Activated naive CD4-positive, alpha-beta T cell treated with anti-CD3 and anti-CD28 coated beads, Interleukin-2, amount 10 ng/mL, durations not matched to agents 7 days and 5 days (primary cell): ENCODE measurements at regions not wholly inside any gene's neighbourhood (a gene's known extent, or its start where the extent isn't known, plus 50 kb on each side); places are given as distances from the start of the nearest gene placed in this dataset.

Experiments used
- CTCF ChIA-PET: fragments of 350-600 bp; sonication (Branson Sonifier 250); formaldehyde crosslinking; loops from one replicate; lab custom pipeline; 2021; ENCODE audit warnings: antibody characterized with exemption; lab: Charles Lee
- DNase-seq: peaks from one replicate; pipeline ENCODE4 v3.0.0-alpha.2; 2020
- H3K27ac Mint-ChIP-seq: one replicate; pipeline ENCODE4 v1.8.0; 2021; ENCODE audit warnings: mild to moderate bottlenecking, moderate library complexity, mixed read lengths
- H3K27me3 Mint-ChIP-seq: one replicate; pipeline ENCODE4 v1.8.0; 2021; ENCODE audit warnings: mild to moderate bottlenecking, mixed read lengths
- H3K36me3 Mint-ChIP-seq: one replicate; pipeline ENCODE4 v1.8.0; 2021; ENCODE audit warnings: mixed read lengths
- H3K4me1 Mint-ChIP-seq: one replicate; pipeline ENCODE4 v1.8.0; 2021; ENCODE audit warnings: mixed read lengths
- H3K4me3 Mint-ChIP-seq: one replicate; pipeline ENCODE4 v1.8.0; 2021; ENCODE audit warnings: mild to moderate bottlenecking, moderate library complexity, mixed read lengths
- H3K9me3 Mint-ChIP-seq: one replicate; pipeline ENCODE4 v1.8.0; 2021; ENCODE audit warnings: mixed read lengths

DNA sequence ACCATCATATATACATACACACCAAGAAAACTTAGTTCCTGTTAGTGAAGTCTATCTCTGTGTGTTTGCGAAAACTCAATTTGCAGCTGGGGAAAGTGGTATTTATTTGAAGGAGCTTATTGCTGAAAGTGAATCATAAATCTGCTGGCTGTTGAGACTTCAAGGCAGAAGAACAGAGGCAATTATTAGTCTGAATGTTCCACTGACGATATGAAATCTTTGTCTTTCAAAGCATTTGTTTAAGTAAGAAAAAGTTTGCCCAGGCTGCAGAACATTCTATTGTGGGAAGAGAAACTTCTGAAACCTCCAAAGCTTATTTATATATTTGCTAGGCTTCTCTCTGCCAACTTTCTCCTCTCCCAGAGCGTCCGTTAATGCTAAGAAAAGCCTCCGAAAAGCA is 255.7 kb upstream of the TMPO start:
- H3K9me3 Mint-ChIP-seq, result no peaks in the 10 kb centered on the region
- no peaks in the 10 kb centered on the region for H3K4me1 Mint-ChIP-seq
- H3K27me3 Mint-ChIP-seq, result no peaks in the 10 kb centered on the region
- H3K4me3 Mint-ChIP-seq, result no peak overlapping the region
- DNase-seq, result no peak
- H3K27ac Mint-ChIP-seq, result no peak overlapping the region
- CTCF ChIA-PET, result no interaction called here
- no peaks in the 10 kb centered on the region for H3K36me3 Mint-ChIP-seq

- H3K27me3 Mint-ChIP-seq, result no peaks in the 10 kb centered on the region
- H3K9me3 Mint-ChIP-seq, result no peaks in the 10 kb centered on the region
- no peak overlapping the region for H3K27ac Mint-ChIP-seq
- CTCF ChIA-PET, result no interaction called here
- H3K4me1 Mint-ChIP-seq, result no peaks in the 10 kb centered on the region
- no peak overlapping the region for H3K4me3 Mint-ChIP-seq
- DNase-seq, result no peak
- no peaks in the 10 kb centered on the region for H3K36me3 Mint-ChIP-seq
Observed at GRCh38 chr12:98260276-98260675, 255.1 kb upstream of the TMPO start.

DNA sequence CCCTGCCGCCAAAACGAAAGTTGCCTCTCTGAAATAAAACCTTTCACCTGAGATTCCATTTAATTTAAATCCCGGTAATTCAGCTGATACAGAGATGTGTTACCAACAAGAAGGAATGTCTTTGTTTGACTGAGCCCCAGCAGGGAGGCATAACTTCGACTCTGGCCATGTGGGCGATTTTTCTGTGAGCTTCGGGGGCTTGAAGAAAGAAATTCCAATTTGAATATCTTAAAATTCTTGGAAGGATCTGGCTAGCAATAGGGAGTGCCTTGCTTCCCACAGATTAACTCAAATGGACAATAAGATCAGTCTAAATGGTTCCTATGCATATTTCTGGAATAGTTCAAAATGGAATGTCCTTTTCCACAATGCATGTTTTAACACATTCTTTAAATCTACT is 252.5 kb upstream of the TMPO start:
- Mint-ChIP-seq H3K27me3 (no peaks in the 10 kb centered on the region), H3K9me3 (no peaks in the 10 kb centered on the region), H3K27ac (no peak overlapping the region), H3K4me1 (no peaks in the 10 kb centered on the region), H3K36me3 (no peaks in the 10 kb centered on the region), H3K4me3 (no peak overlapping the region)
- no peak for DNase-seq
- CTCF ChIA-PET, result no interaction called here

- no peak overlapping the region for H3K27ac Mint-ChIP-seq
- CTCF ChIA-PET, result no interaction called here
- no peaks in the 10 kb centered on the region for H3K9me3 Mint-ChIP-seq
- H3K4me1 Mint-ChIP-seq, result no peaks in the 10 kb centered on the region
- H3K27me3 Mint-ChIP-seq, result no peaks in the 10 kb centered on the region
- H3K36me3 Mint-ChIP-seq, result no peaks in the 10 kb centered on the region
- no peak overlapping the region for H3K4me3 Mint-ChIP-seq
- no peak for DNase-seq
Observed at GRCh38 chr12:98274430-98275130, 240.8 kb upstream of the TMPO start.

- H3K27ac Mint-ChIP-seq, result no peak overlapping the region
- CTCF ChIA-PET, result no interaction called here
Observed at GRCh38 chr12:98275131-98275475, 240.3 kb upstream of the TMPO start.

DNA sequence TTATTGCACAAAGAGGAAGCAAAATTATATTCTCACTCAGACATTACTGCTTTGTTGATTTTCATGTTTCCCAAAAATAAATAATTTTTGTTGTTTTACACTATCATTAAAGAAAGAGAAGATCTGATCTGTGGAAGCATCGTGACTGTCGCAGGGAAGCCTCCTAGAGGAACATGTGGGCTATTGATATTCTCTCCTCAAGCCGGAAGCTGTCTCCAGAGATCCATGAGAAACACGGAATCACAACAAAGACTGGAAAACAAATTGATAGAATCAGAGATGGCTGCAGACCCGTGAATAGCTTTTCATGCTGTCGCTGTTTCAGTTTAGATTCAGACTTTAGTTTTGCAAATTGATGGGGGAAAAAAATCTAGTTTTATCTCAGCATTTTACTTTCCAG is 235.2 kb upstream of the TMPO start:
- no peak overlapping the region for H3K27ac Mint-ChIP-seq
- no peaks in the 10 kb centered on the region for H3K9me3 Mint-ChIP-seq
- DNase-seq, result no peak
- H3K4me1 Mint-ChIP-seq, result no peaks in the 10 kb centered on the region
- H3K4me3 Mint-ChIP-seq, result no peak overlapping the region
- no peaks in the 10 kb centered on the region for H3K36me3 Mint-ChIP-seq
- H3K27me3 Mint-ChIP-seq, result no peaks in the 10 kb centered on the region
- CTCF ChIA-PET, result interaction anchor here (0.6 kb wide), 1 partner anchor 55 kb away, joined by 3 read pairs; no protein-coding TSS in a partner anchor

More at GRCh38 chr12:98275131-98275475, 240.3 kb upstream of the TMPO start:
- H3K9me3 Mint-ChIP-seq, result no peaks in the 10 kb centered on the region
- no peaks in the 10 kb centered on the region for H3K27me3 Mint-ChIP-seq
- H3K4me1 Mint-ChIP-seq, result no peaks in the 10 kb centered on the region
- no peaks in the 10 kb centered on the region for H3K36me3 Mint-ChIP-seq
- no peak overlapping the region for H3K4me3 Mint-ChIP-seq
- no peak for DNase-seq

GRCh38 chr12:98280621-98281020 is 234.8 kb upstream of the TMPO start:
- H3K4me3 Mint-ChIP-seq, result no peak overlapping the region
- no peak for DNase-seq
- no peaks in the 10 kb centered on the region for H3K4me1 Mint-ChIP-seq
- CTCF ChIA-PET, result interaction anchor here (0.6 kb wide), 1 partner anchor 56 kb away, joined by 3 read pairs; no protein-coding TSS in a partner anchor
- H3K27me3 Mint-ChIP-seq, result no peaks in the 10 kb centered on the region
- no peaks in the 10 kb centered on the region for H3K36me3 Mint-ChIP-seq
- no peak overlapping the region for H3K27ac Mint-ChIP-seq
- H3K9me3 Mint-ChIP-seq, result no peaks in the 10 kb centered on the region

GRCh38 chr12:98291828-98292227 is 223.6 kb upstream of the TMPO start:
- H3K4me3 Mint-ChIP-seq, result no peak overlapping the region
- no peak overlapping the region for H3K27ac Mint-ChIP-seq
- no peak for DNase-seq
- H3K36me3 Mint-ChIP-seq, result no peaks in the 10 kb centered on the region
- no peaks in the 10 kb centered on the region for H3K4me1 Mint-ChIP-seq
- H3K9me3 Mint-ChIP-seq, result no peaks in the 10 kb centered on the region
- CTCF ChIA-PET, result no interaction called here
- H3K27me3 Mint-ChIP-seq, result peaks cover 13% of the 10 kb centered on the region

DNA sequence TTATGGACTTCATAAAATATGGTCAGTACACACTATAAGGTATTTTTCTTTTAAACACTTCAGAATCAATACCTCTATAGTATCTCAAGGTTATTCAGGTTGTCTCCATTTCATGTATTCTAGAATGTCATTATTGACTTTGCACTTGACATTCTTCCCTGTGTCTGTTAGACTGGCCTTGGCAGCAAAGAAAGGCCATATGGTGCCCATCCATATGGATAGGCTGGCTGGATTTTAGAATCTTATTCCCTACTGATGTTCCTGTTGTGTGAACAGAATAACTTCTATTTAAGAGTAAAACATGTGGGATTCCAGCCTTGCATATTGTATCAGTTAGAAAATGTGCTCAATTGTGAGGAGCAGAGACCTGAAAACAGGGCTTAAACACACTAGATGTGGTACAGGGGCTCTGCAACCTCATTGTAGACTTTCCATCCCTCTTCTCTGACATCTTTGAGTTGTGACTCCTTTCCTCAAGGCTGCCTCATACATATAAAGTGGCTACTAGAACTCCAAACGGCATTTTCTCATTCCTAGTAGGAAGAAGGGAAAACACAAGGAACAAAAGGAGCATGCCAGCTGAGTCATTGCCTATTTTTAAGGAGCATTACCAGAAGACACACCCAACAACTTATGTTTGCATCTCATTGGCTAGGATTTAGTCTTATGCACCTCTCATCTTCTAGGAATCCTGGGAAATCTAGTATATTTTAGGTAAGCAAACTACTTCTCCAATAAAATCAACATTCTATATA is 221.2 kb upstream of the TMPO start:
- H3K4me3 Mint-ChIP-seq, result no peak overlapping the region
- peaks cover 13% of the 10 kb centered on the region for H3K27me3 Mint-ChIP-seq
- DNase-seq, result no peak
- no peaks in the 10 kb centered on the region for H3K36me3 Mint-ChIP-seq
- H3K27ac Mint-ChIP-seq, result no peak overlapping the region
- H3K9me3 Mint-ChIP-seq, result no peaks in the 10 kb centered on the region
- CTCF ChIA-PET, result no interaction called here
- H3K4me1 Mint-ChIP-seq, result no peaks in the 10 kb centered on the region

- Mint-ChIP-seq H3K27ac (no peak overlapping the region), H3K4me3 (no peak overlapping the region), H3K9me3 (no peaks in the 10 kb centered on the region), H3K27me3 (peaks cover 13% of the 10 kb centered on the region), H3K36me3 (no peaks in the 10 kb centered on the region), H3K4me1 (no peaks in the 10 kb centered on the region)
- CTCF ChIA-PET, result no interaction called here
- no peak for DNase-seq
Observed at GRCh38 chr12:98295681-98296080, 219.7 kb upstream of the TMPO start.

DNA sequence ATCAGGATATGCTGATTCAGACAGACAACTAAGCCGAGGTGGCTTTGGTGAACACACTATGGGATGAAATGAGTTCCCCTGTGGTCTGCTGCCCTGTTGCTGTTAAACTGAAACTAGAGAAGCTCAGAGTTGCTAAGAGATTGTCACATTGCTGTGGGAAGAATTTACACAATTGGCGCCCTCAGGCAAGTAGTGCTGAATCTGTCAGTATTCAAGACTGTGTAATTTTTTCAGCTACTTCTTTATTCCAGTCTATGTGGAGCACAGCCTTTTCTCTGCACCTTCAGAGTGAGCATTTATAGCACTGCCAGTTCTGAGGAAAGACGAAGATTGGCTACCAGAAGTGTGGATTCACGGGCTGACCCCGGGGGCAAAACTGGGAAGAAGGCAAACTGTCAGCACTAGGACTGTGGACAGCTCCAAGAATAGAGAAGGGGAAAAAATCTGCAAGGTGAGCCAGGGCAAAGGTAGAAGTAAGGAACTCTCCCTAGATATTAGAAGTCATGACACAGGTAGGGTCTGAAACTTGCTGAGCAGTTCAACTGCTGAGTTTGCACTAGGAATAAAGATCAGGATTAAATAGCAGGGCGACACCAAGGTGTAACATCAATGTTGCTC is 218.8 kb upstream of the TMPO start:
- H3K4me1 Mint-ChIP-seq, result no peaks in the 10 kb centered on the region
- no peak for DNase-seq
- CTCF ChIA-PET, result no interaction called here
- H3K27me3 Mint-ChIP-seq, result peaks cover 13% of the 10 kb centered on the region
- no peak overlapping the region for H3K27ac Mint-ChIP-seq
- H3K9me3 Mint-ChIP-seq, result no peaks in the 10 kb centered on the region
- H3K36me3 Mint-ChIP-seq, result no peaks in the 10 kb centered on the region
- H3K4me3 Mint-ChIP-seq, result no peak overlapping the region

- no peaks in the 10 kb centered on the region for H3K9me3 Mint-ChIP-seq
- peaks cover 4% of the 10 kb centered on the region for H3K27me3 Mint-ChIP-seq
- H3K4me1 Mint-ChIP-seq, result no peaks in the 10 kb centered on the region
- no peaks in the 10 kb centered on the region for H3K36me3 Mint-ChIP-seq
- no peak overlapping the region for H3K27ac Mint-ChIP-seq
- no peak for DNase-seq
- H3K4me3 Mint-ChIP-seq, result no peak overlapping the region
- CTCF ChIA-PET, result no interaction called here
Observed at GRCh38 chr12:98297538-98297937, 217.9 kb upstream of the TMPO start.

- CTCF ChIA-PET, result interaction anchor here (1.2 kb wide), 1 partner anchor 89 kb away, joined by 3 read pairs; no protein-coding TSS in a partner anchor
- H3K27me3 Mint-ChIP-seq, result no peaks in the 10 kb centered on the region
- H3K4me3 Mint-ChIP-seq, result no peak overlapping the region
- H3K9me3 Mint-ChIP-seq, result no peaks in the 10 kb centered on the region
- no peaks in the 10 kb centered on the region for H3K36me3 Mint-ChIP-seq
- H3K27ac Mint-ChIP-seq, result no peak overlapping the region
- no peaks in the 10 kb centered on the region for H3K4me1 Mint-ChIP-seq
- no peak for DNase-seq
Observed at GRCh38 chr12:98308141-98308540, 207.2 kb upstream of the TMPO start.

DNA sequence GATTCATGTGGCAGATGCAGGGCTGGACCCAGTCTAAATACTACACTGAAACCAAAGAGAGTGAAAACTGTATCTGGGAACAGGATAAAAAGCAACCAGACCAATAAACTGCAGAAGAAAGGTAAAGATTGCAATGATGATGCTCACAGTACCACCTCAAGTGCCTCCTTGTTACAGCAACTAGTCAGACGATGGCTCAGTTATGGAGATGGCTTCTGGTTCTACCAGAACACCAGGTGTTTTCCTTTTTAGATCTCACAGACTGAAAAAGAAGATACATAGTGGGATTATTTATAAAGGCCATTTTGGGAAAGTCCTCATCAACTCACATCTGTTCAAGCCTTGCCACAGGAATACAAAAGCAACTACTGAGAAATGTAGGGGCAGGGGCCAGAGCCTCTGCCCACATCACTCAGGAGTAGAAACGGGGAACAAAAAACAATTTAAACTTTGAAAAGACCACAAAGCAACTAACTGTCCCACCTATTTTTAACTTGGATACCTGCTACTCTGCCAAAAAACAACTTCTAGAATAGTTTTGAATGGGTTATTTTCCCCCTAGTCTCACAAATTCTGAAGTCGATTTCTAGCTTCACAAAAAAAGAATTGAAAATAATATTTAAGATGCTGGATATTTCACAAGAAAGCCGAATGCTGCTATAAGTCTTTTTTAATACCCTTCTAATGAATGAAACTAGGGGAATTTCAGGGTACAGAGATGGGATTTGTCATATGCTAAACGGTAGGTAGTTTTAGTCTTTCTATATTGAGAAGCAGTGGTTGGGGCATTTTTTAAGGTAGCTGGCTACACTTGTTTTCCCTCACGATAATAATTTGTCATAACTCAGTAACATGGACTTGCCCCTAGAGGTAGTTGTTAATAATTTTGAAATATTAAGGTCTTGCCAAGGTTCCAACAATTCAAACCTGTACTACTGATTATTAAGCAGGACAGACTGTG is 197.2 kb upstream of the TMPO start:
- Mint-ChIP-seq H3K9me3 (no peaks in the 10 kb centered on the region), H3K27me3 (no peaks in the 10 kb centered on the region), H3K36me3 (no peaks in the 10 kb centered on the region), H3K4me3 (no peak overlapping the region), H3K27ac (no peak overlapping the region), H3K4me1 (no peaks in the 10 kb centered on the region)
- DNase-seq, result no peak
- CTCF ChIA-PET, result no interaction called here
